ENCODE measurements at regions not wholly inside any gene's neighbourhood (a gene's known extent, or its start where the extent isn't known, plus 50 kb on each side); places are given as distances from the start of the nearest gene placed in this dataset.

DNA sequence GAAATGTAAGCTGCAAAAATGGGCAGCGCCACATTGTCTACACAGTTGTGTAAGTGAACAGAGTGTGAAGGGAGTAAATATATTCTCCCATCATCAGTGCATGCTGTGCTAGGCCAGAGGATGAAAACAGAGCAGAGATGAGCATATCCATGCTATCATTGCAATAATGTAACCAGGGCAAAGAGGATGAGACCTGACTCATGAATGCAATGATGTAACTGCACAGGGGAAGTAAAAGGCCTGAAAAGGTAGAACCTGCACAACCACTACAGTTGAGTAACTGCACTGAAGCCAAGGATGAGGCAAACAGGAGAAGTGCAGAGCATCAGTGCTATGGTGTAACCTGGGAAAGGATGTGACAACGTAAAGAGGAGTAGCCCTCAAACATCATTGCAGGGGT, 220.4 kb upstream of the FAM47C start:
- Histone ChIP-seq H3K36me3 (replicated peaks in 1 of 2; ENCODE audit: insufficient read depth in 1 of 2, low read depth in 2 of 2) (no peaks in the 10 kb centered on the region), H3K27me3 (no peaks in the 10 kb centered on the region), H3K27ac (no peak overlapping the region), H3K4me1 (no peaks in the 10 kb centered on the region), H3K4me3 (no peak overlapping the region), H3K9me3 (no peaks in the 10 kb centered on the region)
- intact Hi-C loops (cut with DNase I), result no loop called here
- ATAC-seq (no peak), DNase-seq (no peak)
- no peak for TF ChIP-seq POLR2A (IDR thresholded peaks at IDR 0.05)
- TF ChIP-seq, protein P1, sequence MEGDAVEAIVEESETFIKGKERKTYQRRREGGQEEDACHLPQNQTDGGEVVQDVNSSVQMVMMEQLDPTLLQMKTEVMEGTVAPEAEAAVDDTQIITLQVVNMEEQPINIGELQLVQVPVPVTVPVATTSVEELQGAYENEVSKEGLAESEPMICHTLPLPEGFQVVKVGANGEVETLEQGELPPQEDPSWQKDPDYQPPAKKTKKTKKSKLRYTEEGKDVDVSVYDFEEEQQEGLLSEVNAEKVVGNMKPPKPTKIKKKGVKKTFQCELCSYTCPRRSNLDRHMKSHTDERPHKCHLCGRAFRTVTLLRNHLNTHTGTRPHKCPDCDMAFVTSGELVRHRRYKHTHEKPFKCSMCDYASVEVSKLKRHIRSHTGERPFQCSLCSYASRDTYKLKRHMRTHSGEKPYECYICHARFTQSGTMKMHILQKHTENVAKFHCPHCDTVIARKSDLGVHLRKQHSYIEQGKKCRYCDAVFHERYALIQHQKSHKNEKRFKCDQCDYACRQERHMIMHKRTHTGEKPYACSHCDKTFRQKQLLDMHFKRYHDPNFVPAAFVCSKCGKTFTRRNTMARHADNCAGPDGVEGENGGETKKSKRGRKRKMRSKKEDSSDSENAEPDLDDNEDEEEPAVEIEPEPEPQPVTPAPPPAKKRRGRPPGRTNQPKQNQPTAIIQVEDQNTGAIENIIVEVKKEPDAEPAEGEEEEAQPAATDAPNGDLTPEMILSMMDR (IDR thresholded peaks at IDR 0.05), result no peak
- WGBS, 2 donors, result 81 to 100% methylated on average over 1 to 2 of the region's 2 CpGs

DNA sequence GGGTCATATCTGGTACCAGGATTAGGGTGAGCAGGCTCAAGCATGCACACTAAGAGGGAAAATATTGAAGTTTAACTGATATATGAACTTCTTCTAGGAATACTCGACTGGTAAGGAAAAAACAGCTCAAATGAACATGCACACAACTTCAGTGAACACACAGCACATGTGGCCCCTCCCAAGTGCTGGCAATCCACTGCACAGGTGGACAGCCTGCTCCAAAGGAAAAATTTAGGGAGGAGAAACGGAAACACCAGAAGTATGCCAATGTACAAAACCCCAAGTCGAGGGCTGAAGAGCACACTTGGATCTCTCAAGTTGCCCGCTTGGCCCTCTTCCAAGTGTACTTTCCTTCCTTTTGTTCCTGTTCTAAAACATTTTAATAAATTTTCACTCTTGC, 205.0 kb upstream of the FAM47C start:
- Histone ChIP-seq H3K27ac (no peak overlapping the region), H3K4me1 (no peaks in the 10 kb centered on the region), H3K4me3 (no peak overlapping the region), H3K9me3 (no peaks in the 10 kb centered on the region), H3K27me3 (no peaks in the 10 kb centered on the region), H3K36me3 (replicated peaks in 1 of 2; ENCODE audit: insufficient read depth in 1 of 2, low read depth in 2 of 2) (no peaks in the 10 kb centered on the region)
- ATAC-seq (no peak), DNase-seq (no peak)
- intact Hi-C loops (cut with DNase I), result no loop called here
- WGBS, 2 donors, result 80 to 83% methylated on average over 4 of the region's 4 CpGs
- TF ChIP-seq, protein P1 (IDR thresholded peaks at IDR 0.05), result no peak
- no peak for TF ChIP-seq POLR2A (IDR thresholded peaks at IDR 0.05)

DNA sequence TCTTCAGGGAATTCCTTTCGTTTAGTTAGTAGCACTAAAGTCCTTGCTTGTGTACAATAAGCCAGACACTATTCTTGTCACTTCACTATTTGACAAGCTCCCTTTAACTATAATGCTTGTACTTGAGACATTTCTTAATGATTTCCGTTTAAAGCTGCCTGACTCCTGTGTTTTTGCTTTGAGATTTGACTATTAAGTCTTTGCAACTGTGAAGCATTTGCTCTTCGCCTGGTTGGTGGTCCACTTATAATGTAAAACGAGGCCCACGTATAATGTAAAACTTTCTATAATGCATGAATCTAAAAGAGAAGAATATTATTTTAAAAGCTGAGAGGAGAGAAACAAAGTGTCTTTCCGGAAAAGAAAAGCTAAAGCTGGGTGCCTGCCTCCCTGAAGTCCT, 204.1 kb upstream of the FAM47C start:
- DNase-seq, result no peak
- no peak for ATAC-seq
- Histone ChIP-seq H3K4me3 (no peak overlapping the region), H3K4me1 (no peaks in the 10 kb centered on the region), H3K9me3 (no peaks in the 10 kb centered on the region), H3K36me3 (replicated peaks in 1 of 2; ENCODE audit: insufficient read depth in 1 of 2, low read depth in 2 of 2) (no peaks in the 10 kb centered on the region), H3K27me3 (no peaks in the 10 kb centered on the region), H3K27ac (no peak overlapping the region)
- 43 to 63% methylated on average over 6 of the region's 6 CpGs for WGBS, 2 donors
- no peak for TF ChIP-seq POLR2A (IDR thresholded peaks at IDR 0.05)
- TF ChIP-seq, protein P1 (IDR thresholded peaks at IDR 0.05), result no peak
- intact Hi-C loops (cut with DNase I), result no loop called here

DNA sequence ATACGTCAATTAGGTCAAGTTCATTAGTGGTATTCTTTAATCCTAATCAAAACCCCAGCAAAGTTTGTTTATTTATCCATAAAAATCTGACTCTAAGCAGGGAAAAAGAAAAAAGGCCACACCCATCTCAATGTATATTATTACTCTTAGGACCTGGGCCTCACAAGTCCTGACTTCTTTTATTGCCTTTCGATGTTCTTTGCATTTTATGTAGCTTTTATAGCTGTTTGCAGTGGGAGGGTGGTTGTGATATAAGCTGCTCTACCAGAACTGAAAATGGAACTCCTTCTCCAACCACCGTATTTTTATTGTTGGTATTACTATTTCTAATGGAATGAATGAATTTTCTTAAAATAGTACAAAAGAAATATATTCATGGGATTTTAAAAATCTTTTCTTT, 163.3 kb upstream of the FAM47C start:
- H3K4me1 ChIP-seq, result no peaks in the 10 kb centered on the region
- WGBS, 2 donors, result 87 to 88% methylated on average over 3 of the region's 3 CpGs
- TF ChIP-seq, protein P1 (IDR thresholded peaks at IDR 0.05), result no peak
- no peak for TF ChIP-seq POLR2A (IDR thresholded peaks at IDR 0.05)
- DNase-seq (no peak), ATAC-seq (no peak)
- no peaks in the 10 kb centered on the region for H3K27me3 ChIP-seq
- intact Hi-C loops (cut with DNase I), result no loop called here
- no peak overlapping the region for H3K27ac ChIP-seq
- H3K36me3 ChIP-seq (replicated peaks in 1 of 2; ENCODE audit: insufficient read depth in 1 of 2, low read depth in 2 of 2), result no peaks in the 10 kb centered on the region
- no peaks in the 10 kb centered on the region for H3K9me3 ChIP-seq
- no peak overlapping the region for H3K4me3 ChIP-seq

DNA sequence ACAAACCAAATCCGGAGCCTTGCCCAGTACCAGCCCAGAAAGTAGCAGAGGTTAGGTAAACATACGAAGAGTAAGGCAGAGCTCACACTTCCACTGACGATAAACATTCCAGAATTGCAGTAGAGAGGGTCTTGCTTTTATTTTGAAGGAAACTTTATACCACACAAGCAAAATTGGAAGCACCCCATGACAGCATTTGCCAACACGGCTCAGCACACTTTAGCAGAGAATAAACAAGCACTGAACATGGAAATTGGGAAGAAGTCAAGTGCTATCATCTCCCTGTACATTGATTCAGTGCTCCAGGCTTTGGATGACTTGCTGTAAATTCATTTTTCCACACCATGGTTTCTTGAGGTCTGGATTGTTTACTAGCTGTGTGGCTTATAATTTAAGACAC, 160.7 kb upstream of the FAM47C start:
- ATAC-seq, result no peak
- WGBS, 2 donors, result 61 to 63% methylated on average over 4 of the region's 4 CpGs

More for the DNA sequence above, 160.7 kb upstream of the FAM47C start:
- intact Hi-C loops (cut with DNase I), result no loop called here
- DNase-seq, result no peak
- no peak for TF ChIP-seq POLR2A (IDR thresholded peaks at IDR 0.05)
- TF ChIP-seq, protein P1 (IDR thresholded peaks at IDR 0.05), result no peak
- no peak overlapping the region for H3K4me3 ChIP-seq
- no peaks in the 10 kb centered on the region for H3K4me1 ChIP-seq
- no peak overlapping the region for H3K27ac ChIP-seq
- no peaks in the 10 kb centered on the region for H3K9me3 ChIP-seq
- no peaks in the 10 kb centered on the region for H3K27me3 ChIP-seq
- H3K36me3 ChIP-seq (replicated peaks in 1 of 2; ENCODE audit: insufficient read depth in 1 of 2, low read depth in 2 of 2), result no peaks in the 10 kb centered on the region

Data from body of pancreas (tissue), 4 donors.